HCT116 (cell line): ENCODE measurements at regions not wholly inside any gene's neighbourhood (a gene's known extent, or its start where the extent isn't known, plus 50 kb on each side); places are given as distances from the start of the nearest gene placed in this dataset.

Experiments
- ATAC-seq: fragments of 200-7000 bp; cut with Tn5 transposase; 2 replicates; pipeline ENCODE4 v1.9.1; 2020; ENCODE audit warnings: mild to moderate bottlenecking, moderate library complexity
- BruUV-seq: library from RNA; stranded (reverse); fragments of 400-500 nt; replicated peaks from 2 replicates; lab custom pipeline; 2021; lab: Mats Ljungman, UMichigan
- CTCF ChIA-PET: fragments of 300-600 bp; sonication (Branson Sonifier 250); formaldehyde crosslinking; loops from one replicate; lab custom pipeline; 2021; ENCODE audit warnings: antibody characterized with exemption; lab: Charles Lee
- POLR2A ChIA-PET: fragments of 300-600, 350-600 bp; sonication (Branson Sonifier 250); formaldehyde crosslinking; loops from one replicate; lab custom pipeline; 2021; ENCODE audit warnings: antibody characterized with exemption; lab: Charles Lee
- RAD21 ChIA-PET, 2 experiments: fragments of 300-600 bp; sonication (Branson Sonifier 250); formaldehyde crosslinking; loops; one replicate each; lab custom pipeline; 2023; ENCODE audit warnings: low total read pairs in 2 of 2; ENCODE audit not compliant: uncharacterized antibody in 2 of 2, unreplicated experiment in 2 of 2, low non-redundant PET in 1 of 2; lab: Charles Lee
- DNase-seq: peaks from one replicate; pipeline ENCODE4 v3.0.0-alpha.2; 2010; ENCODE audit warnings: low read depth, low spot score
- H2AFZ ChIP-seq: fragments of 200-600 bp; shearing (Covaris generic), sonication (generic); 2 replicates; pipeline ENCODE4 v1.6.1; 2017; ENCODE audit warnings: low read depth, mixed run types, mixed read lengths, antibody characterized with exemption, low read length; ENCODE audit not compliant: poor library complexity, severe bottlenecking
- H3K27ac ChIP-seq: 2 replicates; pipeline ENCODE4 v1.5.1; 2012; ENCODE audit warnings: low read depth, low read length
- H3K27me3 ChIP-seq: fragments of 200-600 bp; sonication (generic); 2 replicates; pipeline ENCODE4 v1.6.1; 2016; ENCODE audit warnings: mixed run types, low read length, mixed read lengths; ENCODE audit not compliant: insufficient read depth
- H3K36me3 ChIP-seq, 2 experiments: fragments of 200-500 bp in 1 of 2; fragments of 200-600 bp in 1 of 2; sonication (Bioruptor generic) in 1 of 2; sonication (generic) in 1 of 2; 2 replicates each; pipeline versions ENCODE4 v1.5.1 to v1.6.1; 2014 to 2016; ENCODE audit warnings: low read length in 2 of 2, inconsistent platforms in 1 of 2, mixed read lengths in 1 of 2, mixed run types in 1 of 2; ENCODE audit not compliant: insufficient read depth in 2 of 2, control insufficient read depth in 1 of 2
- H3K4me1 ChIP-seq, 2 experiments: fragments of 200-600 bp in 1 of 2; sonication (generic) in 1 of 2; 2 replicates each; pipeline versions ENCODE4 v1.5.1 to v1.6.1; 2012 to 2017; ENCODE audit warnings: low read length in 2 of 2, inconsistent platforms in 1 of 2, mild to moderate bottlenecking in 1 of 2, mixed read lengths in 1 of 2, mixed run types in 1 of 2, moderate library complexity in 1 of 2; ENCODE audit not compliant: insufficient read depth in 2 of 2, control insufficient read depth in 1 of 2
- H3K4me2 ChIP-seq: fragments of 200-600 bp; sonication (generic); 2 replicates; pipeline ENCODE4 v1.6.1; 2017; ENCODE audit warnings: mixed run types, low read length, mixed read lengths
- H3K4me3 ChIP-seq, 2 experiments: fragments of 200-600 bp in 1 of 2; sonication (generic) in 1 of 2; replicated peaks in 1 of 2; 2 replicates each; pipeline ENCODE4 v1.5.1; 2011 to 2016; ENCODE audit warnings: low read length in 2 of 2, control low read depth in 1 of 2, low read depth in 1 of 2, mild to moderate bottlenecking in 1 of 2, mixed read lengths in 1 of 2, mixed run types in 1 of 2
- H3K79me2 ChIP-seq: fragments of 200-600 bp; sonication (generic); 2 replicates; pipeline ENCODE4 v1.6.1; 2017; ENCODE audit warnings: mild to moderate bottlenecking, mixed run types, low read length, moderate library complexity, mixed read lengths; ENCODE audit not compliant: insufficient read depth
- H3K9ac ChIP-seq: fragments of 200-600 bp; sonication (generic); 2 replicates; pipeline ENCODE4 v1.6.1; 2016; ENCODE audit warnings: low read length, mixed read lengths
- H3K9me2 ChIP-seq: fragments of 200-600 bp; sonication (generic), shearing (Covaris generic); 2 replicates; pipeline ENCODE4 v1.6.1; 2017; ENCODE audit warnings: mixed run types, mild to moderate bottlenecking, moderate library complexity; ENCODE audit not compliant: insufficient read depth
- H3K9me3 ChIP-seq, 2 experiments: fragments of 200-500 bp in 1 of 2; fragments of 200-600 bp in 1 of 2; sonication (Bioruptor generic) in 1 of 2; sonication (generic) in 1 of 2; 2 replicates each; pipeline ENCODE4 v1.6.1; 2014 to 2017; ENCODE audit warnings: low read length in 2 of 2, mixed read lengths in 2 of 2, inconsistent platforms in 1 of 2, low read depth in 1 of 2, mild to moderate bottlenecking in 1 of 2, mixed run types in 1 of 2, moderate library complexity in 1 of 2; ENCODE audit not compliant: control insufficient read depth in 1 of 2, insufficient read depth in 1 of 2
- H4K20me1 ChIP-seq: fragments of 200-600 bp; sonication (generic), shearing (Covaris generic); 2 replicates; pipeline ENCODE4 v1.6.1; 2017; ENCODE audit warnings: mixed run types, mild to moderate bottlenecking, moderate library complexity; ENCODE audit not compliant: insufficient read depth
- CBX3 ChIP-seq: IDR thresholded peaks from 2 replicates; pipeline ENCODE4 v1.6.1; 2012; ENCODE audit warnings: low read depth
- CEBPB ChIP-seq: IDR thresholded peaks from 2 replicates; pipeline ENCODE4 v1.6.1; 2012; ENCODE audit warnings: low read depth
- EGR1 ChIP-seq: IDR thresholded peaks from 2 replicates; pipeline ENCODE4 v1.6.1; 2012; ENCODE audit warnings: low read depth
- ELF1 ChIP-seq: IDR thresholded peaks from 2 replicates; pipeline ENCODE4 v1.6.1; 2012; ENCODE audit warnings: low read depth, borderline replicate concordance
- EZH2phosphoT487 ChIP-seq: fragments of 200-600 bp; IDR thresholded peaks from 2 replicates; pipeline ENCODE4 v1.6.1; 2018; ENCODE audit warnings: antibody characterized with exemption, borderline replicate concordance
- JUND ChIP-seq: IDR thresholded peaks from 2 replicates; pipeline ENCODE4 v1.6.1; 2012
- POLR2AphosphoS5 ChIP-seq: IDR thresholded peaks from 2 replicates; pipeline ENCODE4 v1.6.1; 2011; ENCODE audit warnings: mild to moderate bottlenecking, low read depth, low read length, moderate library complexity
- RAD21 ChIP-seq: IDR thresholded peaks from 2 replicates; pipeline ENCODE4 v1.6.1; 2012; ENCODE audit warnings: low read depth, mild to moderate bottlenecking
- SP1 ChIP-seq: IDR thresholded peaks from 2 replicates; pipeline ENCODE4 v1.6.1; 2012; ENCODE audit warnings: low read depth
- SRF ChIP-seq: IDR thresholded peaks from 2 replicates; pipeline ENCODE4 v1.6.1; 2012; ENCODE audit warnings: low read depth
- TCF7L2 ChIP-seq: IDR thresholded peaks from 2 replicates; pipeline ENCODE4 v1.7.0; 2011; ENCODE audit warnings: borderline replicate concordance, inconsistent platforms; ENCODE audit not compliant: insufficient read depth, insufficient read length; ENCODE audit errors: extremely low read depth
- YY1 ChIP-seq: IDR thresholded peaks from 2 replicates; pipeline ENCODE4 v1.6.1; 2011; ENCODE audit warnings: low read length, low read depth, moderate library complexity, mild to moderate bottlenecking; ENCODE audit not compliant: insufficient replicate concordance; ENCODE audit errors: extremely low read depth
- intact Hi-C: fragments of 100-400 bp; cut with micrococcal nuclease; formaldehyde crosslinking; loops from 2 replicates; pipeline ENCODE4 v1.10.0; 2022
- TF ChIP-seq, protein P1 (sequence below), 3 experiments: fragments of 200-600 bp in 1 of 3; sonication (generic) in 1 of 3; IDR thresholded peaks in 2 of 3; conservative IDR thresholded peaks in 1 of 3; 2 replicates each; pipeline ENCODE4 v1.5.1; 2012 to 2017; ENCODE audit warnings: low read depth in 2 of 3, low read length in 2 of 3, antibody characterized with exemption in 1 of 3, borderline replicate concordance in 1 of 3, control low read depth in 1 of 3, mild to moderate bottlenecking in 1 of 3, mixed read lengths in 1 of 3, mixed run types in 1 of 3, moderate library complexity in 1 of 3; ENCODE audit not compliant: insufficient read depth in 1 of 3

DNA sequence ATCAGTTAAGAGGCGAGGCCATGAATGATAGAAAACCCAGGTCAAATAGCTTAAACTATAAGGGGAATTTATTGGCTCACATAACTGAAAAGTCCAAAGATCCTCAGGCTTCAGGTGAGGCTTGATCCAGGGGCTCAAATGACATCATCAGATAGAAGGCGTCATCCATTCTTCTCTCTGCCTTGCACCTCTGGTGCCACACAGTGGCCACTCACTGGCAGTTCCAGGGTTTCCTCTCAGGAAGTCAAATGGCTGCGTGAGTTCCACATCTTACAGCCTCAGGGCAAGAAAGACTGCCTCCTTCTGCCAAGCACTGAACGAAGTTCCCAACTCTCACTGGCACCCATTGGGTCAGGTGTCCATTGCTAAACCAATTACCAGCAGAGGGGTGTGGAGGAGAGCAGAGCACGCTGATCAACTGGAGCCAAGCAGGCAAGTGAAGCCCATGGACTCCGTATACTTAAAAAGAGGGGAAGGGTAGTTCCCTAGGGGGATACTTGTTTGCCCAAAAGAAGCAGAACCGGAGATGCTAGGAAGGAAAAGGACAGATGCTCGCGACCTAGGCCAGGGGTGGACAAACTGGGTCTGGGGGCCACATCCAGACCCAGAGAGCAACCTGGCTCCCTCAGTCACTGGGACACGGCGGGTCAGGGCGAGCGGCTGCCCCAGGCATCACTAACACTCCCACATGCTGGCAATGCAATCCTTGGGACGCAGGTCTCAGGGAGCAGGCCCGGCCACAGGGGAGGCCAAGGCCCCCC, 69.3 kb downstream of the SERPINA3 start:
- H4K20me1 ChIP-seq: no peaks in the 10 kb centered on the region
- CTCF ChIA-PET: interaction anchor here (1.0 to 1.8 kb wide), 4 partner anchors 10 to 248 kb away, joined by 4 to 7 read pairs (median 4); no protein-coding TSS in a partner anchor
- H3K4me2 ChIP-seq: no peak overlapping the region
- no peak for TF ChIP-seq EZH2phosphoT487
- peak; percentile 52 for TF ChIP-seq YY1
- no peak for TF ChIP-seq EGR1
- TF ChIP-seq TCF7L2: no peak
- no peak; the same call in none of the 2 replicates for TF ChIP-seq JUND
- TF ChIP-seq CEBPB: no peak
- no peak for TF ChIP-seq SP1
- peak; percentile 87 for TF ChIP-seq CBX3
- no peak for TF ChIP-seq POLR2AphosphoS5
- TF ChIP-seq ELF1: no peak
- TF ChIP-seq, protein P1, sequence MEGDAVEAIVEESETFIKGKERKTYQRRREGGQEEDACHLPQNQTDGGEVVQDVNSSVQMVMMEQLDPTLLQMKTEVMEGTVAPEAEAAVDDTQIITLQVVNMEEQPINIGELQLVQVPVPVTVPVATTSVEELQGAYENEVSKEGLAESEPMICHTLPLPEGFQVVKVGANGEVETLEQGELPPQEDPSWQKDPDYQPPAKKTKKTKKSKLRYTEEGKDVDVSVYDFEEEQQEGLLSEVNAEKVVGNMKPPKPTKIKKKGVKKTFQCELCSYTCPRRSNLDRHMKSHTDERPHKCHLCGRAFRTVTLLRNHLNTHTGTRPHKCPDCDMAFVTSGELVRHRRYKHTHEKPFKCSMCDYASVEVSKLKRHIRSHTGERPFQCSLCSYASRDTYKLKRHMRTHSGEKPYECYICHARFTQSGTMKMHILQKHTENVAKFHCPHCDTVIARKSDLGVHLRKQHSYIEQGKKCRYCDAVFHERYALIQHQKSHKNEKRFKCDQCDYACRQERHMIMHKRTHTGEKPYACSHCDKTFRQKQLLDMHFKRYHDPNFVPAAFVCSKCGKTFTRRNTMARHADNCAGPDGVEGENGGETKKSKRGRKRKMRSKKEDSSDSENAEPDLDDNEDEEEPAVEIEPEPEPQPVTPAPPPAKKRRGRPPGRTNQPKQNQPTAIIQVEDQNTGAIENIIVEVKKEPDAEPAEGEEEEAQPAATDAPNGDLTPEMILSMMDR (IDR thresholded peaks at IDR 0.05 in 2 of 3, conservative IDR thresholded peaks at IDR 0.05 in 1 of 3; ENCODE audit: borderline replicate concordance in 1 of 3, insufficient read depth in 1 of 3, low read depth in 2 of 3, low read length in 2 of 3): peak; percentile 88 to 95 (median 93)
- peak; percentile 95 for TF ChIP-seq RAD21
- no peak for TF ChIP-seq SRF
- TF ChIP-seq, all 23 proteins: peak for 4
- Histone ChIP-seq H3K36me3 (no peaks in the 10 kb centered on the region), H2AFZ (no peak overlapping the region), H3K4me1 (peaks cover 0 to 4% of the 10 kb centered on the region in 2 experiments; a peak in 1 of 4 replicates), H3K4me3 (no peak overlapping the region), H3K9me3 (no peaks in the 10 kb centered on the region), H3K27me3 (no peaks in the 10 kb centered on the region), H3K27ac (no peak overlapping the region), H3K9me2 (no peaks in the 10 kb centered on the region), H3K79me2 (no peaks in the 10 kb centered on the region), H3K9ac (no peak overlapping the region)
- DNase-seq (peak; percentile 74), ATAC-seq (peak; percentile 95)
- ChIA-PET POLR2A (no interaction called here), RAD21 (no interaction called here)
- BruUV-seq: no TSS peak
- intact Hi-C loops: loop anchor here (1.0 to 10.0 kb wide), 5 partner anchors 71 to 547 kb away; no protein-coding TSS in a partner anchor
